Gastrocnemius medialis (tissue), 4 donors: ENCODE measurements at regions not wholly inside any gene's neighbourhood (a gene's known extent, or its start where the extent isn't known, plus 50 kb on each side); places are given as distances from the start of the nearest gene placed in this dataset.

Source experiments
- ATAC-seq, 2 donors: fragments of 150-250 bp; one replicate each; pipeline ENCODE4 v1.9.1; 2016
- DNase-seq, 2 donors: peaks; one replicate each; pipeline ENCODE4 v3.0.0-alpha.2; 2019
- H3K27ac ChIP-seq, 4 donors: fragments of 200-600 bp; sonication (generic); 1 replicate in 1 of 4; 2 replicates in 3 of 4; pipeline ENCODE4 v1.5.1; 2016 to 2018; ENCODE audit warnings: mild to moderate bottlenecking in 2 of 4, moderate library complexity in 1 of 4
- H3K27me3 ChIP-seq, 3 donors: fragments of 200-600 bp; sonication (generic) in 2 of 3; 1 replicate in 1 of 3; 2 replicates in 2 of 3; pipeline versions ENCODE4 v1.5.1 to v1.6.0; 2016 to 2019; ENCODE audit warnings: mild to moderate bottlenecking in 1 of 3, moderate library complexity in 1 of 3
- H3K36me3 ChIP-seq, 2 donors: fragments of 200-600 bp; sonication (generic) in 1 of 2; one replicate each; pipeline ENCODE4 v1.5.1; 2017 to 2018
- H3K4me1 ChIP-seq, 2 donors: fragments of 200-600 bp; sonication (generic) in 1 of 2; one replicate each; pipeline ENCODE4 v1.5.1; 2016 to 2017; ENCODE audit warnings: mild to moderate bottlenecking in 2 of 2
- H3K4me3 ChIP-seq, 4 donors: fragments of 200-600 bp; sonication (generic) in 3 of 4; 1 replicate in 1 of 4; 2 replicates in 3 of 4; pipeline ENCODE4 v1.5.1; 2016 to 2019; ENCODE audit warnings: mild to moderate bottlenecking in 2 of 4
- H3K9me3 ChIP-seq, 3 donors: fragments of 200-600 bp; sonication (generic) in 2 of 3; 1 replicate in 1 of 3; 2 replicates in 2 of 3; pipeline ENCODE4 v1.5.1; 2016 to 2019
- CTCF ChIP-seq, 5 experiments: fragments of 450-650 bp in 3 of 5; fragments of 200-600 bp in 2 of 5; sonication (generic) in 2 of 5; IDR thresholded peaks in 4 of 5; conservative IDR thresholded peaks in 1 of 5; 1 replicate in 4 of 5; 2 replicates in 1 of 5; pipeline ENCODE4 v1.5.1; 2016 to 2019; ENCODE audit warnings: antibody characterized with exemption in 5 of 5, mild to moderate bottlenecking in 3 of 5, moderate library complexity in 3 of 5
- POLR2A ChIP-seq, 2 donors: fragments of 450-650 bp; IDR thresholded peaks; one replicate each; pipeline ENCODE4 v1.6.1; 2017; ENCODE audit warnings: antibody characterized with exemption in 2 of 2, mild to moderate bottlenecking in 2 of 2, moderate library complexity in 2 of 2
- in situ Hi-C, 4 donors: fragments of 200-750 bp; cut with MboI; loops; one replicate each; pipeline versions ENCODE4 v1.15.0 to v1.8.0; 2017; ENCODE audit warnings: low sequenced_read_pairs in 4 of 4
- intact Hi-C: fragments of 100-400 bp; cut with DNase I; formaldehyde crosslinking; loops from one replicate; pipeline ENCODE4 v1.15.1; 2023; ENCODE audit warnings: low total_unique reads

- intact Hi-C loops: no loop called here
- H3K27ac ChIP-seq: no peak overlapping the region
- no peaks in the 10 kb centered on the region for H3K4me1 ChIP-seq
- H3K4me3 ChIP-seq: no peak overlapping the region
- H3K27me3 ChIP-seq: peaks cover 0 to 3% (median 0%) of the 10 kb centered on the region in 3 donors
- TF ChIP-seq CTCF (IDR thresholded peaks at IDR 0.05 in 4 of 5, conservative IDR thresholded peaks at IDR 0.05 in 1 of 5) (no peak), POLR2A (IDR thresholded peaks at IDR 0.05) (no peak)
- no peaks in the 10 kb centered on the region for H3K9me3 ChIP-seq
- in situ Hi-C loops: no loop called here
- H3K36me3 ChIP-seq: no peaks in the 10 kb centered on the region
- ATAC-seq: no peak
- no peak for DNase-seq
Measured at GRCh38 chr15:81728726-81729125, 317.1 kb downstream of the MEX3B start.

- ATAC-seq: no peak
- in situ Hi-C loops: no loop called here
- H3K9me3 ChIP-seq: no peaks in the 10 kb centered on the region
- no peaks in the 10 kb centered on the region for H3K4me1 ChIP-seq
- no peak overlapping the region for H3K27ac ChIP-seq
- TF ChIP-seq POLR2A (IDR thresholded peaks at IDR 0.05) (no peak), CTCF (IDR thresholded peaks at IDR 0.05 in 4 of 5, conservative IDR thresholded peaks at IDR 0.05 in 1 of 5) (no peak)
- no peak overlapping the region for H3K4me3 ChIP-seq
- peaks cover 0 to 3% (median 0%) of the 10 kb centered on the region in 3 donors for H3K27me3 ChIP-seq
- intact Hi-C loops: no loop called here
- H3K36me3 ChIP-seq: no peaks in the 10 kb centered on the region
- DNase-seq: no peak
Measured at GRCh38 chr15:81725590-81725989, 320.2 kb downstream of the MEX3B start.

- Histone ChIP-seq H3K9me3 (no peaks in the 10 kb centered on the region), H3K36me3 (no peaks in the 10 kb centered on the region), H3K4me1 (no peaks in the 10 kb centered on the region), H3K27ac (no peak overlapping the region), H3K27me3 (peaks cover 0 to 3% (median 0%) of the 10 kb centered on the region in 3 donors), H3K4me3 (no peak overlapping the region)
- ATAC-seq: no peak
- intact Hi-C loops: no loop called here
- in situ Hi-C loops: no loop called here
- DNase-seq: no peak
- no peak for TF ChIP-seq POLR2A (IDR thresholded peaks at IDR 0.05)
- TF ChIP-seq CTCF (IDR thresholded peaks at IDR 0.05 in 4 of 5, conservative IDR thresholded peaks at IDR 0.05 in 1 of 5): no peak
Measured at GRCh38 chr15:81724536-81724935, 321.3 kb downstream of the MEX3B start.

- ATAC-seq: no peak
Measured at GRCh38 chr15:81723701-81724100, 322.1 kb downstream of the MEX3B start.

More at GRCh38 chr15:81723701-81724100, 322.1 kb downstream of the MEX3B start:
- Histone ChIP-seq H3K4me3 (no peak overlapping the region), H3K27me3 (peaks cover 0 to 3% (median 0%) of the 10 kb centered on the region in 3 donors), H3K9me3 (no peaks in the 10 kb centered on the region), H3K4me1 (no peaks in the 10 kb centered on the region), H3K36me3 (no peaks in the 10 kb centered on the region), H3K27ac (no peak overlapping the region)
- TF ChIP-seq CTCF (IDR thresholded peaks at IDR 0.05 in 4 of 5, conservative IDR thresholded peaks at IDR 0.05 in 1 of 5) (no peak), POLR2A (IDR thresholded peaks at IDR 0.05) (no peak)
- intact Hi-C loops (no loop called here), in situ Hi-C loops (no loop called here)
- DNase-seq: peak in 1 of 2 donors; percentile 3
